NCI-H1930 (cell line): ENCODE measurements at regions not wholly inside any gene's neighbourhood (a gene's known extent, or its start where the extent isn't known, plus 50 kb on each side); places are given as distances from the start of the nearest gene placed in this dataset.

Source experiments
- DNase-seq, 2 experiments: peaks; one replicate each; lab custom pipeline; 2025; lab: John Stamatoyannopoulos, UW

DNA sequence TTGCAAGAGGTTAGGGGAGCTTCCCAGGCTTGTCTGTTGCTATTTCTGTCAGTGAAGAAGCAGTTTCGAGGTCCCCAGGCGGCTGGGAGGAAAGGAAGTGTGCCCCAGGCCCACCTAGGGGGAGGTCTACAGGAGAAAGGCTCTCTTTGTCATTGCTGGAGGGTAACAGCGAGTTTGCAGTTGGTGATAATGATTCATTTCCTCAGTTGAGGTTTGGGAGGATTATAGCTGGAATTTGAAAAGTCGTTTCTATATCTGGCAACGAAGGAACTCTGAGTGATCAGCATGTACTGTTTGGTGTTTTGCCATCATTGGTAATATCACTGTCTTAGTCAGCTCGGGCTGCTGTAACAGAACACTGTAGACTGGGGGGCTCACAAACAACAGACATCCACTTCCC lies 65.5 kb upstream of the UBE3A start:
- DNase-seq: no peak

DNA sequence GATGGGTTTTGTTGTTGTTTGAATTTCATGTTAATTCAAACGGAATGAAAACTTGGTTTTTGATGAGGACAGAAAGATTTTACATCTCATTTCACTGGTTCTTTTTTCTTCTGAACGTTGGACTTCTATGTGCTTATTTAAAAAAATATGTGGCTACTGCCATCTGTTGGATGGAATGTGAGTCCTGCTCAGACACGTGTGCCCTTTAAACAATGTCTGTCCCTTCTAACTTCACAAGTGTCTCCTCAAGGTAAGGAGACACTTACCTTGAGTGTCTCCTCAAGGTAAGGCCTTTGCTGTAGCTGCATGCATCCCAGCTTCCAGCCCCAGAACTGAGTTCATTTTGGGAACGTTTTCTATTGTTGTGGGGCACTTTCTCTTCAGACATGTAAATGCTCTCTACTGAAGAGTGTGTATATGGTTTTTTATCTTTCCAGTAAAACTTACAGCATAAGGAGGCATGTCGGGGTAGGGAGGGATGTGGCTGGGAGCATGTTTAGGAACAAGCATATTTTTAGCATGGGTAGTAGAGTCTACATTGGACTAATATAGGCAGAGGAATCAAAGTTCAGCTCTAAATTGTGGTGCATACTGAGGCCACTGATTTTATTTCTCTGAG lies 63.1 kb upstream of the UBE3A start:
- DNase-seq: no peak

DNA sequence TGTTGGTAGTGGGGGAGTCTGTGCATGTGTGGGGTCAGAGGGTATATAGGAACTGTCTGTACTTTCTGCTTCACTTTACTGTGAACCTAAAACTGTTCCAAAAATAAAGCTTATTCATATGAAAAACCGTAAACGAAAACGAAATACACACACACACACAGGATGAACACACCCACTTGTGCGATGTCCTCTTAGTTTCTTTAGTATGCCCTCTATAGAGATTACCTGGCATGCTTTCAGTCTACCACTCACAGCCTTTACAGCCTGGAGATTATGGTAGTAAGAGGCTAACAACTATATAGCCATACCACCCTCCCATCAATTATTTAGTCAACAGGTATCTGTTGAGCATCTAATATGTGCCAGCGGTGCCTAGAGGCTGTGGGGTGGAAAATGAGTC lies 60.0 kb upstream of the UBE3A start:
- no peak for DNase-seq

DNA sequence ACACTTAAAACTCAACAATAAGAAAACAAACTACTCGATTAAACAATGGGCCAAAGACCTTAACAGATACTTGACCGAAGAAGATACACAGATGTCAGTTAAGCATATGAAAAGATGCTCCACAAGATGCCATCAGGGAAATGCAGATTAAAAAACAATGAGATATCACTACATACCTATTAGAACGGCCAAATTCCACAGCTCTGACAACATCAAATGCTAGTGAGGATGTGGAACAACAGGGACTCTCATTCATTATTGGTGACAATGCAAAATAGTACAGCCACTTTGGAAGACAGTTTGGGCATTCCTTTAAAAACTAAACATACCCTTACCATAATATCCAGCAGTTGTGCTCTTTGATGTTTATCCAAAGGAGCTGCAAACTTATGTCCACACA lies 59.1 kb upstream of the UBE3A start:
- DNase-seq: no peak

DNA sequence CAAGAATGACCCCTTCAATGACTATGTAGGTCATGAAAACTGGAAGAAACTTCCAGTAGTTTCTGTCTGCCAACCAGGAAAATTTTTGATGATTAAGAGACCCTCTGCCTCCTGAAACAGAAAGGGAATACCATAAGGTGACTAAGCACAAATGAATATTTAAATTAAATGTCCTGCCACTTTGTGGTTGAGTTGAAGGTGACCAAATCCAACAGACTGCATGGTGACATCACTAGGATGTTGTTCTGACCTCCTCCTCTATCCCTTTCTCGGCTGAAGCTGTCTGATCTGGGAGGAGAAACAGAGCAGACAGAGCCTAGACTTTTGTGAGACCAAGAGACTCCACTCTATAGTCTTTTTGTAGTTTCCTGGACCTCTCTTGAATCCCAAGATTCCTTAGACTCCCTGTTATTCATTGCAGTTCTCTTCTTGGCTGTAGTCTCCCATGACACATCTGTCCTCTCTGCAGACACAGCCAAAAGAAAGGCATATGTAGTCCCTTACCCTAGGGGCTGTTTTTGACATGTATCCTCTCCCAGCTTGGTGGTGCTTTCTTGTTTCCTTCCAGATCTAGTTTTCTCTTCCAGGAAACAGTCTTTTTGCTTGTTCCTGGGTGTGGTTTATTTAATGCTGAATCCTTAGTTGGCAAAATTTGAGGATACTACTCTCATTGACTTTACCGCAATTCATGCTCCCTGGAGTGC lies 55.2 kb upstream of the UBE3A start:
- DNase-seq: no peak

DNA sequence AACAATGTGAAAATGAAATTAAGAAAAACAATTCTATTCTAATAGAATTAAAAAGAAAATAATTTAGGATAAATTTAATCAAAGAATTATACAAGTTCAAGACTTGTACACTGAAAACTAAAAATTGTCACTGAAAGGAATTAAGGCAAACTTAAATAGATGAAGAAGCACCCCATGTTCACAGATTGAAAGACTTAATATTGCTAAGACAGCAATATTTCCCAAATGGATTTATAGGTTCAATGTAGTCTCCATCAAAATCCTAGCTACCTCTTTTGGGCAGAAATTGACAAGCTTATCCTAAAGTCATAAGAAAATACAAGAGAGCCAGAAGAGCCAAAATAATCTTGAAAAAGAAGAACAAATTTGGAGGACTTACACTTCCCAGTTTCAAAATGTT lies 53.5 kb upstream of the UBE3A start:
- no peak for DNase-seq
